ENCODE measurements at regions not wholly inside any gene's neighbourhood (a gene's known extent, or its start where the extent isn't known, plus 50 kb on each side); places are given as distances from the start of the nearest gene placed in this dataset.

- TF ChIP-seq CTCF (IDR thresholded peaks at IDR 0.05; ENCODE audit: low read length), result no peak
- no peak for TF ChIP-seq EZH2 (IDR thresholded peaks at IDR 0.05; ENCODE audit: borderline replicate concordance, low read length)
Observed at GRCh38 chr13:19057588-19058340, 123.9 kb downstream of the TUBA3C start.
